MG63 (cell line): ENCODE measurements at regions not wholly inside any gene's neighbourhood (a gene's known extent, or its start where the extent isn't known, plus 50 kb on each side); places are given as distances from the start of the nearest gene placed in this dataset.

Source experiments
- DNase-seq: peaks from one replicate; pipeline ENCODE4 v3.0.0-alpha.2; 2020
- H3K27me3 ChIP-seq: fragments of 250-450 bp; sonication (Bioruptor Pico); 2 replicates; pipeline ENCODE4 v1.5.1; 2020; ENCODE audit warnings: mild to moderate bottlenecking, moderate library complexity
- H3K36me3 ChIP-seq: fragments of 250-450 bp; sonication (Bioruptor Pico); 2 replicates; pipeline ENCODE4 v1.5.1; 2020; ENCODE audit warnings: mild to moderate bottlenecking, moderate library complexity
- H3K4me3 ChIP-seq: fragments of 250-450 bp; sonication (Bioruptor Pico); 2 replicates; pipeline ENCODE4 v1.5.1; 2020; ENCODE audit warnings: mild to moderate bottlenecking, moderate library complexity
- H3K9me3 ChIP-seq: fragments of 250-450 bp; sonication (Bioruptor Pico); 2 replicates; pipeline ENCODE4 v1.5.1; 2020; ENCODE audit warnings: mild to moderate bottlenecking, moderate library complexity

GRCh38 chr16:60744198-60744597 is 1292.0 kb downstream of the CDH8 start:
- no peak for DNase-seq
- Histone ChIP-seq H3K9me3 (no peaks in the 10 kb centered on the region), H3K27me3 (no peaks in the 10 kb centered on the region), H3K36me3 (no peaks in the 10 kb centered on the region), H3K4me3 (no peak overlapping the region)

GRCh38 chr16:60741810-60742209 is 1294.4 kb downstream of the CDH8 start:
- DNase-seq: no peak
- H3K9me3 ChIP-seq: no peaks in the 10 kb centered on the region
- H3K4me3 ChIP-seq: no peak overlapping the region

GRCh38 chr16:60739737-60740683 is 1296.2 kb downstream of the CDH8 start:
- DNase-seq: no peak
- no peaks in the 10 kb centered on the region for H3K36me3 ChIP-seq
- H3K27me3 ChIP-seq: no peaks in the 10 kb centered on the region
- H3K4me3 ChIP-seq: no peak overlapping the region
- no peaks in the 10 kb centered on the region for H3K9me3 ChIP-seq

More at GRCh38 chr16:60741810-60742209, 1294.4 kb downstream of the CDH8 start:
- no peaks in the 10 kb centered on the region for H3K36me3 ChIP-seq
- no peaks in the 10 kb centered on the region for H3K27me3 ChIP-seq

GRCh38 chr16:60731329-60732050 is 1304.7 kb downstream of the CDH8 start:
- no peak for DNase-seq
- H3K27me3 ChIP-seq: no peaks in the 10 kb centered on the region
- no peak overlapping the region for H3K4me3 ChIP-seq
- H3K9me3 ChIP-seq: no peaks in the 10 kb centered on the region
- no peaks in the 10 kb centered on the region for H3K36me3 ChIP-seq

- DNase-seq: no peak
- no peaks in the 10 kb centered on the region for H3K27me3 ChIP-seq
- no peak overlapping the region for H3K4me3 ChIP-seq
- no peaks in the 10 kb centered on the region for H3K36me3 ChIP-seq
- no peaks in the 10 kb centered on the region for H3K9me3 ChIP-seq
These were observed 1307.2 kb downstream of the CDH8 start for GRCh38 chr16:60729051-60729450.

GRCh38 chr16:60727851-60728250 is 1308.4 kb downstream of the CDH8 start:
- DNase-seq: no peak
- no peak overlapping the region for H3K4me3 ChIP-seq
- H3K9me3 ChIP-seq: no peaks in the 10 kb centered on the region
- H3K27me3 ChIP-seq: no peaks in the 10 kb centered on the region
- no peaks in the 10 kb centered on the region for H3K36me3 ChIP-seq

- DNase-seq: no peak
- 0 out of 2 replicates have a peak, but pooled peaks cover 1% of the 10 kb centered on the region for H3K9me3 ChIP-seq
- H3K36me3 ChIP-seq: no peaks in the 10 kb centered on the region
- no peaks in the 10 kb centered on the region for H3K27me3 ChIP-seq
- H3K4me3 ChIP-seq: no peak overlapping the region
These were observed 1316.2 kb downstream of the CDH8 start for GRCh38 chr16:60720060-60720459.

- Histone ChIP-seq H3K4me3 (no peak overlapping the region), H3K27me3 (no peaks in the 10 kb centered on the region), H3K9me3 (0 out of 2 replicates have a peak, but pooled peaks cover 1% of the 10 kb centered on the region), H3K36me3 (no peaks in the 10 kb centered on the region)
- DNase-seq: no peak
These were observed 1318.4 kb downstream of the CDH8 start for GRCh38 chr16:60717808-60718207.

- H3K36me3 ChIP-seq: no peaks in the 10 kb centered on the region
- H3K9me3 ChIP-seq: no peaks in the 10 kb centered on the region
- H3K27me3 ChIP-seq: no peaks in the 10 kb centered on the region
These were observed 1324.1 kb downstream of the CDH8 start for GRCh38 chr16:60712144-60712543.

GRCh38 chr16:60704726-60705125 is 1331.5 kb downstream of the CDH8 start:
- H3K27me3 ChIP-seq: no peaks in the 10 kb centered on the region

More at GRCh38 chr16:60712144-60712543, 1324.1 kb downstream of the CDH8 start:
- no peak overlapping the region for H3K4me3 ChIP-seq
- no peak for DNase-seq

GRCh38 chr16:60703096-60703495 is 1333.1 kb downstream of the CDH8 start:
- Histone ChIP-seq H3K36me3 (no peaks in the 10 kb centered on the region), H3K9me3 (no peaks in the 10 kb centered on the region), H3K4me3 (no peak overlapping the region), H3K27me3 (no peaks in the 10 kb centered on the region)
- no peak for DNase-seq

More at GRCh38 chr16:60704726-60705125, 1331.5 kb downstream of the CDH8 start:
- Histone ChIP-seq H3K4me3 (no peak overlapping the region), H3K36me3 (no peaks in the 10 kb centered on the region), H3K9me3 (no peaks in the 10 kb centered on the region)
- no peak for DNase-seq

- Histone ChIP-seq H3K36me3 (no peaks in the 10 kb centered on the region), H3K9me3 (no peaks in the 10 kb centered on the region)
- no peak for DNase-seq
These were observed 1349.4 kb downstream of the CDH8 start for GRCh38 chr16:60686824-60687223.

GRCh38 chr16:60684002-60684401 is 1352.2 kb downstream of the CDH8 start:
- H3K4me3 ChIP-seq: no peak overlapping the region
- no peaks in the 10 kb centered on the region for H3K36me3 ChIP-seq
- H3K27me3 ChIP-seq: no peaks in the 10 kb centered on the region
- DNase-seq: no peak
- no peaks in the 10 kb centered on the region for H3K9me3 ChIP-seq

More at GRCh38 chr16:60686824-60687223, 1349.4 kb downstream of the CDH8 start:
- Histone ChIP-seq H3K4me3 (no peak overlapping the region), H3K27me3 (no peaks in the 10 kb centered on the region)

- DNase-seq: no peak
- Histone ChIP-seq H3K27me3 (no peaks in the 10 kb centered on the region), H3K4me3 (no peak overlapping the region), H3K9me3 (no peaks in the 10 kb centered on the region), H3K36me3 (no peaks in the 10 kb centered on the region)
These were observed 1354.0 kb downstream of the CDH8 start for GRCh38 chr16:60682219-60682618.

- Histone ChIP-seq H3K9me3 (no peaks in the 10 kb centered on the region), H3K36me3 (no peaks in the 10 kb centered on the region), H3K27me3 (no peaks in the 10 kb centered on the region), H3K4me3 (no peak overlapping the region)
- no peak for DNase-seq
These were observed 1355.2 kb downstream of the CDH8 start for GRCh38 chr16:60681043-60681442.

- DNase-seq: no peak
- Histone ChIP-seq H3K27me3 (no peaks in the 10 kb centered on the region), H3K9me3 (no peaks in the 10 kb centered on the region), H3K4me3 (no peak overlapping the region), H3K36me3 (no peaks in the 10 kb centered on the region)
These were observed 1361.2 kb downstream of the CDH8 start for GRCh38 chr16:60675022-60675421.

GRCh38 chr16:60674241-60674640 is 1362.0 kb downstream of the CDH8 start:
- no peak for DNase-seq
- Histone ChIP-seq H3K9me3 (no peaks in the 10 kb centered on the region), H3K27me3 (no peaks in the 10 kb centered on the region), H3K4me3 (no peak overlapping the region), H3K36me3 (no peaks in the 10 kb centered on the region)
